Renal cortical epithelial cell (primary cell): ENCODE measurements at regions not wholly inside any gene's neighbourhood (a gene's known extent, or its start where the extent isn't known, plus 50 kb on each side); places are given as distances from the start of the nearest gene placed in this dataset.

ENCODE experiments used
- DNase-seq: peaks from one replicate; pipeline ENCODE4 v3.0.0-alpha.2; 2011; ENCODE audit warnings: low read depth

DNA sequence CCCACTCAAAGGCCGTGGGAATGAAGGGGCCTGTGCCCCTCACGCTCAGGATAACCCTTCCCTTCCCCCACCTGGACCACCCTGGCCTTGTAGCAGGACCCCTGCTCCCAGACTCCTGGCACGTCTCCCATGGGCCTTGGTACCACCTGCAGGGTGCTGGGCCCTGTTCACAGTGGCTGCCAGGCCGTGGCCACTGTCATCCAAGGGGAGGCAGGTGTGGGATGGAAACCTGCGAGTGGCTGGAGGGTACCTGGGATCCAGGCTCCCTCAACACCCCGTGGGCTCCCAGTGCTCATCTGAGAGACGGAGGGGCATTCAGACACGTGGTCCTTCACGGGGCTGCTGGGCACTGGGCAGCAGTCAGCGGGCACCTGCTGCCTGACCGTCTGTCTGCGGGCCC, 75.6 kb upstream of the CIBAR2 start:
- no peak for DNase-seq

DNA sequence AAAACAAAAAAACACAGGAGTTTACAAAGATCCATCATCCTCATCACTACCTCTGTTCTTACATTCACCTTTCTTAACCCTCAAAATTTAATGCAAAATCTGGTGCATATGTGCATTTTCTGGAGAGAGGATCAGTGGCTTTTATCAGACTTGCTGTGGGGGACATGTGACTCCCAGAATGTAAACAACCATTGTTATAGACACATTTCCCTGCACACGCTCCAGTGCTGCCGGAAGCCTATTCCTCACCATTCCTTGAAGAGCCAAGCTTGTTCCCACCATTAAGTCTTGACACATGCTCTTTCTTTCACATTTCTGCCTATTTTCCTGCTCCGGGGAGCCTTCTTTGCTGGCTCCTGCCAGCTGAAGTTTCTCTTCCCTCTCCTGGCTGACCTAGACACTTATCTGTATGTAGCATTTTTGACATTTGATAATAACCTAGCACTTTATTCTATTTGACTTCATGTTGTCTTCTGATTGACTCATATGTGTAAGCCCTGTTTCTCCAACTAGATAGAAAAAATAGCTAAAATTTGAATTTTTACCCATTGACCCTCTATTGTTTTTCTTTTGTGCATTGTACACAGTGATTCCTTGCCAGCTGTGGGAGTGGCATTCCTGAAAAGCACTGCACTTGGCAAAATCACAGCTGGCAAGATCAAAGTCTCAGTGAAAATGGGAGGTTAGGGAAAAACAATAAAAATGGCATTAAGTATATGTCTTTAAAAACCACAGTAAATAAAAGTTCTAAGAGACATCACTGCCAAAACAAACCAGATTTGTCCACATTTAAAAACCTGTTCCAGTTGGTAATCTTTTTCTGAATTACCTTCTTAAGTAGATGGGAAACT, 76.8 kb upstream of the CIBAR2 start:
- no peak for DNase-seq

DNA sequence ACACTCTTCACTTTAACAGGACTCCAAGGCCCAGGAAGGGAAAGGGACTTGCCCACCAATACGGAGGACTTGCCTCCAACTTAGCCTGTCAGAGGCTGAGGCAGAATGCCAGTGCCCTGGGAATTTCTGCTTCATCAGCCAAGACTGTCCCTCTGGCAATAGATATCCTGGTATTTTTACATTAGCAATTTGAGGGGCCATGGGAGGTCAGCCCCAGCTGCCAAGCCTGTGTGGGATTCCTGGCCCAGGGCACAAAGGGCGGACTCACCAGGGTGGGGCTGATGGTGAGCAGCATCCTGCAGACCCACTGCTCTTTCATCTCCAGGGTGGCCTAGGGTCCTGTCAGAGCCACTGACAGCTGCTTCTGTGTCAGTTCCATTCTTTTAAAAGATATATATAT, 78.3 kb upstream of the CIBAR2 start:
- DNase-seq, result no peak

DNA sequence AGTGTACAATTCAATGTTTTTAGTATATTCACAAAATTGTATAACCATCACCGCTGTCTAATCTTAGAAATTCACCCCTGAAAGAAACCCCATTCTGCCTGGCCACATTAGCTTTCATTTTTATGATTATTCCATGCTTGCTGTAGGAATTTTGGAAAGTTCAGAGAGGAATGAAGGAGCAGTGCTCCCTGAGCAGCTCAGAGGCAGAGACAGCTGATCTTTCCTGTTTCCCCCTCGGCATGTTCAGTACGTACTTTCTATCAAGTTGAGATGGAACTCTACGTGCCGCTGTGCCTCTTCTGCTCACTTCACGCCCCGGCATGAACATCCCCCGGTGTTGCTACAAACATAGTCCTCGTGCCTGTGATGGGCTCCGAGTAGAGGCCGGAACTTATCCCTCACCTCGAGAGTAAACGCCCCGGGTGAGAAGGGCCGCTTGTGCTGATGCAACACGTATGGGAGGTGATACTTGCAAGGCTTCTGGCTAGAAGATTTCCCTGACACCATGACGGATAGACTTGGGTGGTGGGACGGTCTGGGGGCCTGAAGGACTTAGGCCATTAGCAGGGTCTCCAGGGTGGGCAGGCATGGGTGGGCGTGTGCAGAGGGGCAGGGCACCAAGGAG, 79.2 kb upstream of the CIBAR2 start:
- no peak for DNase-seq

DNA sequence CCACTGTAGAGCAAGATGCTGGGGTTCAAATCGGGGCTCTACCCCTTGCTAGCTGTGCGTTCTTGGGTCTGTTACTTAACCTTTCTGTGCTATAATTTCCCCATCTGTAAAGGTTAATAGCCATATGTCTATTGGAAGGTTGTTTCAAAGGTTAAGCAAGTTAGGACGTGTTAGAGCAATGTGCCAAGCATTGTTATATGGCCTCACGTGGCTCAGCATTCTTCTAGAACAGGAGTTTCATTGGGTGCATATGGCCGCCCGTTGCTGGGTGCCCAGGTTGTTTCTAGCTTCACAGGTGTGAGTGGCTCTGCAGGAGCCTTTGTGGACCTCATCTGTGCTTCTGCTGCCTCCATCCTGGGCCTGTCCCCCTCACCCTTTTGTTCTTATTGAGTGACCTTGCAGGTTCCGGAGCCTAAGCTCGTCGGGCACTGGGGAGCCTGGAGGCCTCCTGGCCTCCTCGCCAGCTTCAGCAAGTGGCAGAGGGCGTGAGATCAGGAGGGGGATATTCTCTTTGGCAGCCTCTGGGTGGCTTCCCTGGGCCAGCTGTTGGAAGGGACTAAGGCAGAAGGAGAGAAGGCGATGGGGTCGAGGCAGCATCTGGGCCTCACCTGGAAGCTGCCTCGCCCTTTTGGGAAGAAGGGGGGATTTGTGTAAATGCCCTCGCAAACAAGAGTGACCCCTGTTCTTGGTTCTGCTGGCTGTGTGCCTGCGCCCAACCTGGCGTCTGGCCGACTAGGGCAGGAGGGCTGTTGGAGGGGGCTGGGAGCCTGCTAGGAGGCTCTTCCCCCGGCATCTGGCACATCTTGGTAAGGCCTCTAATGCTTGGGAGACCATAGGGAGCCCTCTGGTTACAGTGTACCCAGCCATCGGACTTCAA, 80.2 kb upstream of the CIBAR2 start:
- DNase-seq, result no peak

DNA sequence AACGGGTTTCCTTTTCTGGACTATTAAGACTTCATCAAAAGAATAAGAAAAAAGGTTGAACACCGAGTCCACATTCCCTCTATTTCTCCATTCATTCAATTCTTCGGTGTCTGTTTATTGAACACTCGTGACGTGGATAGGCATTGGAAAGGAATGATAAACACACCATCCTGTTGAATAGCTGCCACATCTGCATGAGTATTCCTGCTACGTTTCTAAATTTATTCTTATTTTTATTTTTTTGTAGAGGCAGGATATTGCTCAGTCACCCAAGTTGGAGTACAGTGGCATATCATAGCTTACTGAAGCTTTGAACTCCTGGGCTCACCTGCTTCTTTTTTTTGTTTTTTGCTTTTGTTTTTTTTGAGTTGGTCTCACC, 80.8 kb upstream of the CIBAR2 start:
- no peak for DNase-seq

DNA sequence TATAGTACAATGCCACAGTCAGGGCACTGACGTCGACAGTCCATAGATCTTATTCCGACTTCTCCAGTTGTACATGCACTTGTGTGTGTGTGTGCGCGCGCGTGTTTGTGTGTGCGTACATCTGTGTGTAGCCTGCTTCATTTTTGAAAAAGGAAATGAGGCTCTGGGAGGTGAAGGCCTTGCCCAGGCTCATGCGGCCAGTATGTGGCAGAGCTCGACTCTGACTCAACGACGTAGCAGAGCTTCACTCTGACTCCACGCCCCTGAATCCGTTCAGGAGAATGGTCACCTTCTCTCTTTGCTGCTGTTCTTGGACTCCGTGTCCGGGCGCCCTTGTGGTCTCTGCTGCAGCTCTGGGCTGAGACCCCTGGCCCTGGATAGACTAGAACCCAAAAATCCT, 81.6 kb upstream of the CIBAR2 start:
- no peak for DNase-seq

DNA sequence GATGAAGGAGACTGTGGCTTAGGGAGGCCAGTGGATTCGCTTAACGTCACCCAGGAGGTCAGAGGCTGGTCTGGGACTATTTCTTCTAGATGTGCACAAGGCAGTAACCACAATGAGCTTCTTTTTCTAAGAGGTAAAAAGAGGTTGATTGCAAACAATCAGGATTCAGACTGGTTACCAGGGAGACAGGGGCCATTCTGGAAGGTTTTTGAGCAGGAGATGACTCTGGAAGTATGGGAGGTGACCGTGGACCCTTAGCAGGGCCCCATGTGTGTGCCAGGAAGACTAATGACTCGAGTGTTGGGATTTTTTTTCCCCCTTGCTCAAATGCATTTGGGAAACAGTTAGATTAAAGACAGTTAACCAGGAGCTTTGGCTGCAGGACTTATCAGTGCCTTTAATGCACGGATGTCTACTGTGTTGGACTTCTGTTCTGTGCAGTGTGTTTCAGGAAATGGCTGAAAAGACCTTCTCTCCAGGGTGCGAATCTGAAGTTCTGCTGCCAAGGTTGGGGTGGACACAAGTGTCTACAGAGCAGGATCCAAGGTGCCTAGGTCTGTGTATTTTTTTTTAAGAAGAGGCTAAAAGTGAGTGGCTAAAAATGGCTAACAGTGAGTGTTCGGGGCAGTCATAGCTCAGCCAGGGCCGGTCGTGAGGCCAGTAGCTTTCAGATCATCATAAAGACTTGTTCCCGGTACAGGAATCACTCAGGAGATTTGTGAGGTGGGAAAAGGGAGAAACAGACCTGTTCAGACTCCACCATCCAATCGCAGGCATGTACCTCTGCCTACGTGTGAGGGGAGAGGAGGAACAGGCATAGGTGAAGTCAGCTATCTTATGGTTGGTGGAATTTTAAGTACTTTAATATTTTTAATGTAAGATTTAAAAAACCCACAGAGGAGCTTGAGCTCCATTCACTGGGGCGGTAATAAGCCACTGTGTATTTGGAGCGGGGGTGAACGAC, 82.3 kb upstream of the CIBAR2 start:
- DNase-seq, result no peak

DNA sequence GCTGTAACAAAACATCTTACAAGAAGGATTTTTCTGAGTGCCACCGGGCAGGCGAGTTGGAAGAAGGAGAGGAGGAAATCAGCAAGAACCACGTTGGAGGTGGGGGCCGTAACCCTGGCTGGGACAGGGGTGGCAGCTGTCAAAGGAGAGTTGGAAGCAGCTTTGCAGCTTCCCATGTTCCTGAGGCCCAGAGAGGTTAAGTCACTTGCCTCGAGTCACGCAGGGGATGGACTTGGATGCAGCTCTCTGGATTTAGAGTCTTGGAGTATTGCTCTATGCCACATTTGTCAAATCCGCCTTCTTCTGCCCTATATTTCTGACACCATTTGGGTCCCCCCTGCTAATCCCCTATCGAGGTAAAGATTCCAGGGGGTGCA, 83.0 kb upstream of the CIBAR2 start:
- no peak for DNase-seq

DNA sequence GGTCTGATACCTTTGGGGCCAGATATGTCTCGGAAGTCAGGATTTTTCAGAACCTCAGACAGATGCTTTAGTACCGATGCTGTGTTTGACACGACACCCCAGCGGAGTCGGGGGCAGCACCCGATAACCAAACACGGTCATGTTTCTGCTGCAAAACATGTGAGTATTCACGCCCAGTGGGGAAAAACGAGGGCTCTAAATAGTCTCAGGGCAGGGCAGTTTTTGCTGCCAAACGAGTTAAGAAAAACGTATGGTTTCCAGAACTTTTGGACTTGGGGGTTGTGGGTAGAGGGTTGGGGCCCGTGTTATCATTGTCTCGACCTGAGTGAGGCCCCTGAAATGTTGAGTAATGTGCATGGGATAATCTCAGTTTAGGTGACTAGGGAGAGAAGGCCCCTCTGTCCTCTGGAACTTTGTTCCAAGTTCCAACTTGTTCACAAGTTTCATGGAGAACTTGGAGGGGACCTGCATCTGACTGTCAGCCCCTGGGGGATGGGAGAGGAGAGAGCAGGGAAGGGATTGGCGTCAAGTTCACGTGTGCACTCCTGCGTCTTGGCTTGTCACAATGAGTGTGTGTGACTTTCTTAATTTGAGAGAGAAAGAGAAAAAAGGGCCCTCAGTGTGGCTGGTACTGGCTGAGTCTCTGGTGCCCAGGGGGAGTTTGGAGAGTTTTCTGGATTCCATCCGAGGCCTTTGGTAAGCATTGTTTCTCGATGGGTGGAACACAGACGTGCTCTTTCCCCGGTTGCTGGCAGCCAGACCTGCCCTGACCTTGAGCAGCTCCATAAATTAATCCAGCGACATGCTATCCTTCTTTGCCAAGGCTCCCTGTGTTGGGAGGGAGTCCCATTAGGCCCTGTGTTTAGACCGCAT, 83.9 kb upstream of the CIBAR2 start:
- no peak for DNase-seq

DNA sequence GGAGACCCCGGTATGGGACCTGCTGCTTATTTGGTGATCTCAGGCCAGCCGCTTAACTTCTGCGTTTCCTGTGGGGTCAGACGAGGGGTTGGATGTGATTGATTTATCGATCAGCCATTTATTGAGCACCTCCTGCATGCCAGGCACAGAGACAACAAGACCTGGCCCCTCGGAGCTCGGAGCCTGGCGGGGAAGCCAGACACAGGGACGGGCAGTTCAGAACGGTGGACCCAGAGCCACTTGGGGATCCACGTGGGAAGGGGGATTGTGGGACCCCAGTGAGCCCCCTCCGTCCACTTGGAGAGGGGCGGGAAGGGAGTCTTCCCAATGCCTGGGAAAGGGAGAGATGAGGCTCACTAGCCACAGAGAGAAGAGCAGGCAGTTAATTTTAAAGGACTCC, 84.7 kb upstream of the CIBAR2 start:
- no peak for DNase-seq

DNA sequence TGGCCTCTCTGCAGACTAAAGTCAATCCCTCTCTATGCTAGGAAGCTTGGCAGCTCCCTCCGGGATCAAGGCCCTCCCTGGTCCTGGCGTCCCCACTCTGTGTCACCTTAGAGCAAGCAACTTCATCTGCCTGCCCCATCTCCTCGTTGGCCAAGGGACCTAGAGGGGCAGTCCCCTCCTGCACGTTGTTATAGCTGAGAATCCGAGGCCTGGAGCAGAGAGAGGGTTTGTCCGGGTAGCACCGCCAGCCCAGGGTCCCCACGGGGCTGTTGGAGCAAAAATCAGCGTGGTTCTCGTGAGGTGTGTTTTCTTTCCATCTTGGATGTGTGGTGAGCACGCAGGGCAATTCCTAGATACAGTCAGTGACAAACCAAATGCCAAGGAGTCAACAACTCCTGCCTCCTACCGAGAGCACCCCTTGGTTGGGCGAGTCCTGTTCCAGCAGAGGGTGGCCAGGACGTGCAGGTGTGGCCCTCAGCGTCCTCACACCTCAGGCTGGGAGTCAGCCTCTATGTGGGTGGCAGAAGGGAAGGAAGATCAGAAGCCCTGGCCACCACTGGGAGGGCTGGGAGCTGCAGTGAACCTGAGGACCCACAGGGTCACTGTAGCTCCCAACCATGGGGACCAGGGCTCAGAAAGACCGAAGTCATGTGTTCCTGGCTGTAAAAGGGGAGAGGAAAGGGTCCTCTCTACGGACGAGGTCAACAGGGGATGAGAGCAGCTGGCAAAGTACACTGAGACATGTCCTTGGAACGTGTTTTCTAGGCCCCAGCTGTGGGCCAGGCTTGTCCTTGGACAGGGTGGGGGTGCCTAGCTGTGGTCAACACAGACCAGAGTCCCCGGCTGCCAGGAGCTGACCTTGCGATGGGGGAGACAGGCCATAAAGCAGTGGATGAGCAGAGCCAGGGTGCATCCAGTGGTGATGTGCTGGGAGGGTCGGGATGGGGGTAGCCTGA, 85.6 kb upstream of the CIBAR2 start:
- DNase-seq, result no peak

DNA sequence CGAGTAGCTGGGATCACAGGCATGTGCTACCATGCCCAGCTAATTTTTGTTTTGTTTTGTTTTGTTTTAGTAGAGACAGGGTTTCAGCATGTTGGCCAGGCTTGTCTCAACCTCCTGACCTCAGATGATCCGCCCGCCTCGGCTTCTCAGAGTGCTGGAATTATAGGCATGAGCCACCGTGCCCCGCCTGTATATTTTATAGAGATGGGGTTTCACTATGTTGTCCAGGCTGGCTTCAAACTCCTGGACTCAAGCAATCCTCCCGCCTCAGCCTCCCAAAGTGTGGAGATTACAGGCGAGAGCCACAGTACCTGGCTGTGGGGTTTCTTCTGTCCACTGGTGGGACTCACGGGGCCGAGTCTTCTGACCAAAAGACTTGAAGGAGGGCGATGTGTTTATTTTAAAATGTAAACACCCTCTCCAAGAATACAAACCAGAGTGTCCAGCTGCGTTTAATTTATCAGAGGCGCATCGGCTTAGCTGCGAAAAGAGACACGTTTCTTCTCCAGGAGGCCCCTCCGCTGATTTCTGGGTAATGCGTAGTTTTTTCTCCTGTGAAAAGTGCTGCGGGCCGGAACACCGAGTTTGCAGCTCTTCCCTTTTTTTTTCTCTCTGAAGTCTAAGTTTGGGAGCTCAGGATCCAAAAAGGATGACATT, 86.9 kb upstream of the CIBAR2 start:
- DNase-seq, result peak; percentile 32

DNA sequence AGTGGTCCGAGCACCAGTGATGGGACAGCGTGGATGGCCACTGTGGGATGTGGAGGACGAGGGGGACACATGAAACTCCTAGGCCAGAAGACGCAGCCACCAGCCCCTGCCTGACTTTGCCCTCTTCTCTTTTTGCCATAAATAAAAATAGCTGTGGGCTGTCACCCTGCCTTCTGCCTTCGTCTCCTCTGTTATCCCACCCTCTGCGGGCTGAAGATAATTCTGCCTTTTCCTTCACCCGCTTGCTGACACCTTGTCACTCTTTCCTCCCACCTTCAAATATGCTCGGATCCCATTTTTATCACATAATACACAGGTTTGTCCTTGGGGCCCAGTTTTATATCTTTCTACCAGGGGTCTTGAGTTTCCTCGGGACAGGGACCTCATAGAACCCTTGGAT, 87.6 kb upstream of the CIBAR2 start:
- DNase-seq, result no peak

DNA sequence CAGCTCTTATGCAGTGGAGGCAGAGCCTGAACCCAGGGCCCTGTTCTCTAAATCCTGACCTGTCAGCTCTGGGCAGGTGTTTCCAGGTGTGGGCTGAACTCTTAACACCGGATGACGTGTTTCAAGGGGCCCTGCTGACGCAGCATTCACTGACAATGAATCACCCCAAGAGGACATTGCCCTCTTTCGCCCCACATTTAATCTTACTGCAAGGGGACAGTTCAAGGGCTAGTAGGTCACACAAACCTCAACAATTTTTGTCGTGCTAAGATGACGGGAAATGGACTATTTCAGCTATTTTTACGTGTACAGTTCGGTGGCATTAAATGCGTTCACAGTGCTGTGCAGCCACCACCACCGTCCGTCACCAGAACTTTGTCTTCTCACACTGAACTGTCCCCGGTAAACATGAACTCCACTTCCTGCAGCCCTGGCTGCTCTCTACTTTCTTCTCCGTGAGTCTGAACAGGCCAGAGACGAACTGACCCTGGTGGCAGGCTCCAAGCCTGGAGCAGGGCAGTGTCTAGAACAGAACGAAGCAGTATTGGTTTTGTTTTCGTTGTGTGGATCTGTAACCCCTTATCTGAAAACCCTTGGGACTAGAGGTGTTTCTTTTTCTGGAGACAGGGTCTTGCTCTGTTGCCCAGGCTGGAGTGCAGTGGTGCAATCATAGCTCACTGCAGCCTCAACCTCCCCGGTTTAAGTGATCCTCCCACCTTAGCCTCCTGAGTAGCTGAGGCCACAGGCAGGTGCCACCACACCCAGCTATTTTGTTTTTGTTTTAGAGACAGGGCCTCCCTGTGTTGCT, 88.4 kb upstream of the CIBAR2 start:
- DNase-seq, result no peak

DNA sequence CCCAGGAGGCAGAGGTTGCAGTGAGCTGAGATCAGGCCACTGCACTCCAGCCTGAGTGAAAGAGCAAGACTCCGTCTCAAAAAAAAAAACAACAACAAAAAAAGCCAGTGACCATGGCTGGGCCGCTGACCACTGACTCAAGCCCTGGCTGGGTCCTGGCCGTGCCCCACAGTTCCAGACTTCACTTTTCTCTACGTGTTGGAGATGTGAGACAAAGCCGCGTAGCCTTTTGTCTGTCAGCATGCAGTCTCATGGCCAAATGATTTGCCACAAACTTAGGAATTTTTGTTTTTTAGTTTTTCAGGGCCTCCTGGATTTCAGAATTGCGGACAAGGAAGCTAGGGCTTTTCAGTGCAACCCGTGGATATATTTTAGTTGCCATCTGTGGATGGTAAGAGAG, 89.3 kb upstream of the CIBAR2 start:
- no peak for DNase-seq

DNA sequence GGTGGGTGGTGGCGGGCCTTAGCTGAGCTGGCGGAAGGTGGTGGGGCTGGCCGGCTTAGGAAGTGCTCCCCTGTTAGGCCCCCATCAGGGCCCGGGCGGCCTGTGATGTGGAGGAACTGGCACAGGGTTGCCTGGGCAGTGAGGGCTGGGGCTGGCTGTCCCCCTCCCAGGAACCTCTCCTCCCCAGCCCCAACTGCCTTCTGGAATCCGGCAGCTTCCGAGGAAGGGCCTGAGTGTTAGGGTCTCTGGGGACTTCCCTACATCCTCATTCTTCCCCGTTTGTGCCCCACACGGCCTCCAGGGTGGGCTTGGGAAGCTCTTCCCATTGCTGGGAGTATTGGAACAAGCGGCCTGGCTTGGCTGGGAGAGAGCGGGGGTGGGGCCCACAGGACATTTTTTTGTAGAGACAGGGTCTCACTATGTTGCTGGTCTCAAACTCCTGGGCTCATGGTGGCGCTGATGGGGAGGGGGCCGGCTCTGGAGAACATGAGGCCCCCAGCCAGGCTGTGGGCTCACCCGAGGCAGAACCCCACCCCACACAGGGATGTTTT, 89.9 kb upstream of the CIBAR2 start:
- no peak for DNase-seq
